SU-DHL-6 (cell line): ENCODE measurements at regions not wholly inside any gene's neighbourhood (a gene's known extent, or its start where the extent isn't known, plus 50 kb on each side); places are given as distances from the start of the nearest gene placed in this dataset.

Source experiments
- H2AFZ ChIP-seq: fragments of 200-600 bp; sonication (generic); 2 replicates; pipeline ENCODE4 v1.6.1; 2014; ENCODE audit warnings: low read depth, mild to moderate bottlenecking, moderate library complexity, mixed read lengths, antibody characterized with exemption, low read length; ENCODE audit not compliant: severe bottlenecking
- H3F3A ChIP-seq: fragments of 200-600 bp; shearing (Covaris generic); 2 replicates; pipeline ENCODE4 v1.6.0; 2016; ENCODE audit warnings: antibody characterized with exemption, mild to moderate bottlenecking; ENCODE audit not compliant: insufficient read depth
- H3K27ac ChIP-seq: fragments of 200-600 bp; sonication (generic); 2 replicates; pipeline ENCODE4 v1.5.1; 2016; ENCODE audit warnings: low read depth, mild to moderate bottlenecking, low read length, moderate library complexity, mixed read lengths
- H3K27me3 ChIP-seq: fragments of 200-600 bp; sonication (generic), shearing (Covaris generic); 2 replicates; pipeline ENCODE4 v1.6.0; 2014; ENCODE audit warnings: mild to moderate bottlenecking, low read length
- H3K36me3 ChIP-seq: fragments of 200-600 bp; sonication (generic); 2 replicates; pipeline ENCODE4 v1.6.1; 2014; ENCODE audit warnings: mild to moderate bottlenecking, low read length, mixed read lengths
- H3K4me2 ChIP-seq: fragments of 300-600, 200-600 bp; shearing (Covaris generic), sonication (generic); 2 replicates; pipeline ENCODE4 v1.6.0; 2014; ENCODE audit warnings: low read length, low read depth, mild to moderate bottlenecking; ENCODE audit not compliant: poor library complexity, severe bottlenecking
- H3K4me3 ChIP-seq: fragments of 200-600 bp; sonication (generic); 2 replicates; pipeline ENCODE4 v1.5.1; 2014; ENCODE audit warnings: antibody characterized with exemption, low read length, mild to moderate bottlenecking, mixed read lengths; ENCODE audit not compliant: insufficient read depth, poor library complexity, severe bottlenecking
- H3K79me2 ChIP-seq: fragments of 200-600 bp; sonication (generic); 2 replicates; pipeline ENCODE4 v1.6.1; 2014; ENCODE audit warnings: mild to moderate bottlenecking, low read length, moderate library complexity; ENCODE audit not compliant: insufficient read depth
- H3K9ac ChIP-seq: fragments of 200-600 bp; sonication (generic); 2 replicates; pipeline ENCODE4 v1.7.0; 2014; ENCODE audit warnings: mild to moderate bottlenecking, low read length
- H3K9me2 ChIP-seq: fragments of 200-600 bp; sonication (generic); replicated peaks from 2 replicates; pipeline ENCODE4 v1.6.1; 2014; ENCODE audit warnings: low read length; ENCODE audit not compliant: insufficient read depth
- H3K9me3 ChIP-seq: fragments of 200-600 bp; sonication (generic); 2 replicates; pipeline ENCODE4 v1.6.1; 2014; ENCODE audit warnings: low read length, mixed read lengths; ENCODE audit not compliant: insufficient read depth
- H4K20me1 ChIP-seq: fragments of 200-600 bp; sonication (generic); 2 replicates; pipeline ENCODE4 v1.6.1; 2014; ENCODE audit warnings: low read depth, mild to moderate bottlenecking, antibody characterized with exemption, low read length, moderate library complexity, mixed read lengths
- EZH2phosphoT487 ChIP-seq: fragments of 200-600 bp; sonication (generic), shearing (Covaris generic); conservative IDR thresholded peaks from 2 replicates; pipeline ENCODE4 v1.6.1; 2018; ENCODE audit warnings: mild to moderate bottlenecking, antibody characterized with exemption, low read length, moderate library complexity, mixed read lengths
- TF ChIP-seq, protein P1 (sequence below): fragments of 200-600 bp; sonication (generic); IDR thresholded peaks from one replicate; pipeline ENCODE4 v1.5.1; 2017; ENCODE audit warnings: antibody characterized with exemption, mild to moderate bottlenecking, low read length, moderate library complexity; ENCODE audit not compliant: insufficient read depth, poor library complexity, severe bottlenecking

DNA sequence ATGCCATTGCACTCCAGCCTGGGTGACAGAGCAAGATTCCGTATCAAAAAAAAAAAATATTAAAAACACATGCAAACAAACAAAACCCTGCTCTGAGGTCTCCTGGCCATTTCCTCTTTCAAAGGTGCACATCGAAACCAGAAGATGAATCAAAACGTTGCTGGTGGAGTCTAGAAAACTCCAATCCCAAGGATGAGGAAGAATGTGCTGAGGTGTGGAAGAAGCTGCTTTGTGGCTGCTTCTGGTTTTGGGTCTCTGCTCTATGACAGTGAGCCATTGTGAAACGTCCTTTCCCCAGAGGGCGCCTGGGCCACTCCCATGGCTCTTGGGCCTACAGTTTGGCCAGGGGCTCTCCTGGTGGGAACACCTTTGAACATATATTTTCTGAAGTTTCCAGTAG is 112.6 kb downstream of the IRF8 start:
- Histone ChIP-seq H4K20me1 (no peaks in the 10 kb centered on the region), H3K9me3 (no peaks in the 10 kb centered on the region), H3K27ac (peak overlapping the region; percentile 57), H3K79me2 (no peaks in the 10 kb centered on the region), H3K9ac (no peak overlapping the region), H3F3A (peaks cover 19% of the 10 kb centered on the region), H2AFZ (no peak overlapping the region), H3K4me3 (no peak overlapping the region), H3K27me3 (no peaks in the 10 kb centered on the region), H3K4me2 (no peak overlapping the region), H3K36me3 (no peaks in the 10 kb centered on the region), H3K9me2 (no peaks in the 10 kb centered on the region)
- TF ChIP-seq EZH2phosphoT487, result no peak
- TF ChIP-seq, protein P1, sequence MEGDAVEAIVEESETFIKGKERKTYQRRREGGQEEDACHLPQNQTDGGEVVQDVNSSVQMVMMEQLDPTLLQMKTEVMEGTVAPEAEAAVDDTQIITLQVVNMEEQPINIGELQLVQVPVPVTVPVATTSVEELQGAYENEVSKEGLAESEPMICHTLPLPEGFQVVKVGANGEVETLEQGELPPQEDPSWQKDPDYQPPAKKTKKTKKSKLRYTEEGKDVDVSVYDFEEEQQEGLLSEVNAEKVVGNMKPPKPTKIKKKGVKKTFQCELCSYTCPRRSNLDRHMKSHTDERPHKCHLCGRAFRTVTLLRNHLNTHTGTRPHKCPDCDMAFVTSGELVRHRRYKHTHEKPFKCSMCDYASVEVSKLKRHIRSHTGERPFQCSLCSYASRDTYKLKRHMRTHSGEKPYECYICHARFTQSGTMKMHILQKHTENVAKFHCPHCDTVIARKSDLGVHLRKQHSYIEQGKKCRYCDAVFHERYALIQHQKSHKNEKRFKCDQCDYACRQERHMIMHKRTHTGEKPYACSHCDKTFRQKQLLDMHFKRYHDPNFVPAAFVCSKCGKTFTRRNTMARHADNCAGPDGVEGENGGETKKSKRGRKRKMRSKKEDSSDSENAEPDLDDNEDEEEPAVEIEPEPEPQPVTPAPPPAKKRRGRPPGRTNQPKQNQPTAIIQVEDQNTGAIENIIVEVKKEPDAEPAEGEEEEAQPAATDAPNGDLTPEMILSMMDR, result no peak

DNA sequence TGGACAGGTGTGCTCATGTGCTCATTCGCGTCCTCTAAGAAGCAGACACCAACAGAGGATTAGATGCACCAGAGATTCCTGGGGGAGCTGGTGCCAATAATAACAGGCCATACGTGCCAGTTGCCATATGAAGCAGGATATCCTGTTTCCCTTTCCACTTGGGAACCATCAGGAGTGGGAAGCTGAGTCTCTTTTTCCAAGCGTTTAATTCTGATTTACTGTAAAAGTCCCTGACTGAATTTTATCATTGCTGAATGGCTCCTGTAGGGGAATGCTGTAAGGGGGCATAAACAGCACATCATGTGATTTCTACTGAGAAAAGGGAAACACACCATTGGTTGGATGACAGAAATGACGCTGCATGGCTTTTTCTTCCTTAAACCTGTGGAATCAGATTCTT is 113.3 kb downstream of the IRF8 start:
- no peak overlapping the region for H3K4me2 ChIP-seq
- no peaks in the 10 kb centered on the region for H4K20me1 ChIP-seq

DNA sequence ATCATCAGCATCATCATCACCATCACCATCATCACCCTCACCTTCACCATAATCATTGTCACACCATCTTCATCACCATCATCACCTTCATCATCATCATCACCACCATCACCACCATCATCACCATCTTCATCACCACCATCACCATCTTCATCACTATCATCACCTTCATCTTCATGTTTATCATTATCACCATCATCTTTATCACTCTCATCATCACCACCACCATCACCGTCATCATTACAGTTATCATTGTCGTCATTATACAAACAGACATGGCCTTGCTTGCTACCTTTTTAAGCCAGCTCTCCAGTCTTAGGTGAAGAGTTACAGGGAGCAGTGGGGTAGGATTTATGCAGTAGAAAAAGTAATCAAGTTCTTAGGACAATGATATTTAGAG is 114.9 kb downstream of the IRF8 start:
- Histone ChIP-seq H2AFZ (no peak overlapping the region), H3K36me3 (no peaks in the 10 kb centered on the region), H3K9me3 (no peaks in the 10 kb centered on the region), H4K20me1 (no peaks in the 10 kb centered on the region), H3K9ac (no peak overlapping the region), H3K4me3 (no peak overlapping the region), H3K9me2 (no peaks in the 10 kb centered on the region), H3K27me3 (no peaks in the 10 kb centered on the region), H3F3A (peaks cover 7% of the 10 kb centered on the region; the same call in 1 of the 2 replicates), H3K4me2 (no peak overlapping the region), H3K79me2 (no peaks in the 10 kb centered on the region), H3K27ac (no peak overlapping the region)
- TF ChIP-seq EZH2phosphoT487, result no peak
- TF ChIP-seq, protein P1, result no peak

More for the DNA sequence above, 113.3 kb downstream of the IRF8 start:
- Histone ChIP-seq H3K27ac (no peak overlapping the region), H3F3A (peaks cover 14% of the 10 kb centered on the region), H3K9ac (no peak overlapping the region), H3K79me2 (no peaks in the 10 kb centered on the region), H2AFZ (no peak overlapping the region), H3K36me3 (no peaks in the 10 kb centered on the region), H3K9me2 (no peaks in the 10 kb centered on the region), H3K4me3 (no peak overlapping the region), H3K27me3 (no peaks in the 10 kb centered on the region), H3K9me3 (no peaks in the 10 kb centered on the region)
- TF ChIP-seq EZH2phosphoT487, result no peak
- TF ChIP-seq, protein P1, result no peak
